ENCODE measurements at regions not wholly inside any gene's neighbourhood (a gene's known extent, or its start where the extent isn't known, plus 50 kb on each side); places are given as distances from the start of the nearest gene placed in this dataset.

DNA sequence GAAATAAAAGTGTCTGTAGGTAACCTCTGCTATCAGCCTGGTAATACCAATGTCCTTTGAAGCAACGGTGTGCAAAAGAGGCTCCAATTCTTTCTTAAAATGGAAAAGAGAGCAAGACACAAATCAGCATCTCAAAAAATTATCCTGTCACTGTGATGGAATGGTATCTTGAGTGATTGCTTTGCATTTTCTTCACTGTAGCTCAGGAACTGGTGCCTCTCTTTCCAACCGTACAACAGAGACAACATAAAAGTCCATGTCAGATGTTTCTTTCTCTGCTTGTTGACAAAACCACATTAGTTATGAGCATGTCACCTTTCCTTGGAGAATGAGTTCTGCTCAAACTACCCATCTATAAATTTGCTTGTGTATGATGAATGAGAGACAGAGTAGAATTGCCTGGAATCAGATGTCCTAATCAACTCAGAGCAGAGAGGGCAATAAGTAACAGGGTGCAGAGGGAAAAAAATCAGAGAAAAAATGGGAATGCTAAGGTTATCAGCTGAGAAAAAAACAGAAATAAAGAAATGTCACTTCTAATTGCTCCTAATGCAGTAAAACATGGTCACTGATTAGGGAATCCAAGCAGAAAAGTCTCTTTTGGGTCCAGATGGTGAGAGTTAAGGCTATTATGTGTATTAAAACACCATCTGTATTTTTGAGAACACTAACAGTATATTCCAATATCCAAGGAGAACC, 465.0 kb upstream of the ATP2B1 start:
- TF ChIP-seq POLR2AphosphoS5 (IDR thresholded peaks at IDR 0.05) (no peak), EP300 (IDR thresholded peaks at IDR 0.05) (no peak), POLR2A (IDR thresholded peaks at IDR 0.05) (no peak)
- TF ChIP-seq, protein P1, sequence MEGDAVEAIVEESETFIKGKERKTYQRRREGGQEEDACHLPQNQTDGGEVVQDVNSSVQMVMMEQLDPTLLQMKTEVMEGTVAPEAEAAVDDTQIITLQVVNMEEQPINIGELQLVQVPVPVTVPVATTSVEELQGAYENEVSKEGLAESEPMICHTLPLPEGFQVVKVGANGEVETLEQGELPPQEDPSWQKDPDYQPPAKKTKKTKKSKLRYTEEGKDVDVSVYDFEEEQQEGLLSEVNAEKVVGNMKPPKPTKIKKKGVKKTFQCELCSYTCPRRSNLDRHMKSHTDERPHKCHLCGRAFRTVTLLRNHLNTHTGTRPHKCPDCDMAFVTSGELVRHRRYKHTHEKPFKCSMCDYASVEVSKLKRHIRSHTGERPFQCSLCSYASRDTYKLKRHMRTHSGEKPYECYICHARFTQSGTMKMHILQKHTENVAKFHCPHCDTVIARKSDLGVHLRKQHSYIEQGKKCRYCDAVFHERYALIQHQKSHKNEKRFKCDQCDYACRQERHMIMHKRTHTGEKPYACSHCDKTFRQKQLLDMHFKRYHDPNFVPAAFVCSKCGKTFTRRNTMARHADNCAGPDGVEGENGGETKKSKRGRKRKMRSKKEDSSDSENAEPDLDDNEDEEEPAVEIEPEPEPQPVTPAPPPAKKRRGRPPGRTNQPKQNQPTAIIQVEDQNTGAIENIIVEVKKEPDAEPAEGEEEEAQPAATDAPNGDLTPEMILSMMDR (IDR thresholded peaks at IDR 0.05), result no peak
- H3K36me3 ChIP-seq, result no peaks in the 10 kb centered on the region
- intact Hi-C loops (cut with DNase I), result no loop called here
- H3K27ac ChIP-seq, result no peak overlapping the region
- no peaks in the 10 kb centered on the region for H3K4me1 ChIP-seq
- WGBS, 2 donors, result 81 to 84% methylated on average over 2 of the region's 2 CpGs
- no peaks in the 10 kb centered on the region for H3K27me3 ChIP-seq
- no peaks in the 10 kb centered on the region for H3K9me3 ChIP-seq
- DNase-seq, result no peak
- no peak overlapping the region for H3K4me3 ChIP-seq

DNA sequence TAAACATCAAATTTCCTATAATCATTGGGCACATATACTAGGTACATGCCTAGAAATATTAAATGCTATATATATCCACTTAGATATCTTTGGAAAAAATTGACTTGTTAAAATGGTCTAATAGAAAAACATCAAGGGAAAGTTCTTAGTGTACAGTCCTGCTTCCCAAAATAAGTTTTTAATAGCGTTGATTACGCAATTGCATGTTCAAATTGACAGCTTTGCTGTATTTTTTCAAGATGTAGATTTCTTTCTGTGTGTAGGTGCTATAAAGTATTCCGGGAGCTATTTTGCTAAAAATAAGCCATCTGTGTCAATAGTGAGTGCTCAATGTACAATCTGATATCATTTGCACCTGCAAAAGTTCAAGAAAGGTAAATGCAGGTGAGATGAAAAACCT, 463.9 kb upstream of the ATP2B1 start:
- no peaks in the 10 kb centered on the region for H3K27me3 ChIP-seq
- no peaks in the 10 kb centered on the region for H3K36me3 ChIP-seq
- no peak for DNase-seq
- 75 to 87% methylated on average over 3 of the region's 3 CpGs for WGBS, 2 donors
- no peak overlapping the region for H3K4me3 ChIP-seq
- TF ChIP-seq POLR2AphosphoS5 (IDR thresholded peaks at IDR 0.05) (no peak), EP300 (IDR thresholded peaks at IDR 0.05) (no peak), POLR2A (IDR thresholded peaks at IDR 0.05) (no peak)
- TF ChIP-seq, protein P1 (IDR thresholded peaks at IDR 0.05), result no peak
- H3K4me1 ChIP-seq, result no peaks in the 10 kb centered on the region
- intact Hi-C loops (cut with DNase I), result no loop called here
- no peak overlapping the region for H3K27ac ChIP-seq
- no peaks in the 10 kb centered on the region for H3K9me3 ChIP-seq

DNA sequence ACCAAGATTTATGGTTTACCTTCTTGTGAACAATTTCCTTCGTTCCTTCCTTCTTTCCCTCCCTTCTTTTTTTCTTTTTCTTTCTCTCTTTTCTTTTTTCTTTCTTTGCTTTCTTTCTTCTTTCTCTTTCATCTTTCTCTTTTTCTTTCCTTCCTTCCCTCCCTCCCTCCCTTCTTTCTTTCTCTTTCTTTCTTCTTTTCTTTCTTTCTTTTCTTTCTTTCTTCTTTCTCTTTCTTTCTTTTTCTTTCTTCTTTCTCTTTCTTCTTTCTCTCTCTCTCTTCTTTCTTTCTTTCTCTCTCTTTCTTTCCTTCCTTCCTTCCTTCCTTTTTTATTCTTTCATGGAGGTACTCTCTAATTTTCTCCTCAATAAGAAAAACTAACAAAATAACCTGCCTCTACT, 462.1 kb upstream of the ATP2B1 start:
- DNase-seq, result no peak
- no peak for TF ChIP-seq POLR2A (IDR thresholded peaks at IDR 0.05)
- TF ChIP-seq, protein P1 (IDR thresholded peaks at IDR 0.05), result no peak
- no peak for TF ChIP-seq EP300 (IDR thresholded peaks at IDR 0.05)
- TF ChIP-seq POLR2AphosphoS5 (IDR thresholded peaks at IDR 0.05), result no peak
- Histone ChIP-seq H3K9me3 (no peaks in the 10 kb centered on the region), H3K27me3 (no peaks in the 10 kb centered on the region), H3K36me3 (no peaks in the 10 kb centered on the region), H3K4me3 (no peak overlapping the region), H3K27ac (no peak overlapping the region), H3K4me1 (no peaks in the 10 kb centered on the region)
- intact Hi-C loops (cut with DNase I), result no loop called here
- WGBS, 2 donors, result 88% methylated on average over 1 of the region's 1 CpG

DNA sequence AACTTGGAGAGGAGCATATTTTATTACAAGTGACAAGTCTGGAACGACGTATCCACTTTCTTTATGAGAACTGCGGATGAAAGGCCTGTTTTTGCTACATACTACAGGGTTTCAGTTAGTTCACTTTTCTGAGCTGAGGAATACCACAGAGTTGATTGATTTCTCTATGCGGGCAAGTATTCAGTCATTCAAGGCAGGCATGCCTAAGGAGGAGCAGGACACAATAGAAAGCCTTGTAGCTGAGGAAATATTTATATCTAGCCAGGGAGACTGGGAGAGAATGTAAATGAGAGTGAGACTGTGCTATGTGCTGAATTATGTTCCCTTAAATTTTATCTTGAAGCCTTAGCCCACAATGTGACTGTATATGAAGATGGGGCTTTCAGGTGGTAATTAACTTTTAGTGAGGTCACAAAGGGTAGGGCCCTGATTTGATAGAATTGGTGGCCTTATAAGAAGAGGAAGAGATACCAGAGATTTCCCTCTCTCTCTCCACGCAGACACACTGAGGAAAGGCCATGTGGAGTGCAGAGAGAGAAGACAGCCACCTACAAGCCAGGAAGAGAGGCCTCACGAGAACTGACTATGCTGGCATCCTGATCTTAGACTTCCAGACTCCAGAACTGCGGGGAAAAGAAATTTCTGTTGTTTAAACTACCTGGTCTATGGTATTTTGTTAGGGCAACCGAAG, 459.0 kb upstream of the ATP2B1 start:
- no peaks in the 10 kb centered on the region for H3K27me3 ChIP-seq
- intact Hi-C loops (cut with DNase I), result no loop called here
- H3K36me3 ChIP-seq, result no peaks in the 10 kb centered on the region
- no peak for DNase-seq
- TF ChIP-seq, protein P1 (IDR thresholded peaks at IDR 0.05), result no peak
- TF ChIP-seq POLR2AphosphoS5 (IDR thresholded peaks at IDR 0.05), result no peak
- TF ChIP-seq POLR2A (IDR thresholded peaks at IDR 0.05), result no peak
- TF ChIP-seq EP300 (IDR thresholded peaks at IDR 0.05), result no peak
- H3K27ac ChIP-seq, result no peak overlapping the region
- no peaks in the 10 kb centered on the region for H3K9me3 ChIP-seq
- no peak overlapping the region for H3K4me3 ChIP-seq
- WGBS, 2 donors, result 92% methylated on average over 8 of the region's 8 CpGs
- H3K4me1 ChIP-seq, result no peaks in the 10 kb centered on the region

All from sigmoid colon (tissue), 6 donors.